ENCODE measurements at regions not wholly inside any gene's neighbourhood (a gene's known extent, or its start where the extent isn't known, plus 50 kb on each side); places are given as distances from the start of the nearest gene placed in this dataset.

DNA sequence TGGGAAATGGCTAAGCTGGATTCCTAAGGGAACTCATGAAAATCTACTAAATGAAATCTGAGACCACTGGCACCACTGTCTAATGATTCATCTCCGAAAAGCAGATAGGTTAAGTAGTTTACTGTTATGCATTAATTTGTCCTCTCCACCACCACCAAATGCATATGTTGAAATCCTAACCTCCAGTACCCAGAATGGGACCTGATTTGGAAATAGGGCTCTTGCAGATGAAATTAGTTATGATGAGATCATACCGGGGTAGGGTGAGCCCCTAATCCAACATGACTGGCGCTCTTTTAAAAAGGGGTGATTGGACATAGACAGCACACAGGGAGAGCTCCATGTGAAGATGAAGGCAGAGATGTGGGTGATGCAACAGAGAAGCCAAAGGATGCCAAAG, 124.9 kb upstream of the GUCY1A1 start:
- no peaks in the 10 kb centered on the region for H3K27me3 ChIP-seq
- H3K4me3 ChIP-seq: no peak overlapping the region
- no peaks in the 10 kb centered on the region for H3K36me3 ChIP-seq
- no peaks in the 10 kb centered on the region for H3K4me1 ChIP-seq
- intact Hi-C loops (cut with DNase I; ENCODE audit: low total_unique reads): no loop called here
- ATAC-seq (no peak), DNase-seq (no peak)
- in situ Hi-C loops (cut with MboI; ENCODE audit: low sequenced_read_pairs in 4 of 4): no loop called here
- TF ChIP-seq, protein P1, sequence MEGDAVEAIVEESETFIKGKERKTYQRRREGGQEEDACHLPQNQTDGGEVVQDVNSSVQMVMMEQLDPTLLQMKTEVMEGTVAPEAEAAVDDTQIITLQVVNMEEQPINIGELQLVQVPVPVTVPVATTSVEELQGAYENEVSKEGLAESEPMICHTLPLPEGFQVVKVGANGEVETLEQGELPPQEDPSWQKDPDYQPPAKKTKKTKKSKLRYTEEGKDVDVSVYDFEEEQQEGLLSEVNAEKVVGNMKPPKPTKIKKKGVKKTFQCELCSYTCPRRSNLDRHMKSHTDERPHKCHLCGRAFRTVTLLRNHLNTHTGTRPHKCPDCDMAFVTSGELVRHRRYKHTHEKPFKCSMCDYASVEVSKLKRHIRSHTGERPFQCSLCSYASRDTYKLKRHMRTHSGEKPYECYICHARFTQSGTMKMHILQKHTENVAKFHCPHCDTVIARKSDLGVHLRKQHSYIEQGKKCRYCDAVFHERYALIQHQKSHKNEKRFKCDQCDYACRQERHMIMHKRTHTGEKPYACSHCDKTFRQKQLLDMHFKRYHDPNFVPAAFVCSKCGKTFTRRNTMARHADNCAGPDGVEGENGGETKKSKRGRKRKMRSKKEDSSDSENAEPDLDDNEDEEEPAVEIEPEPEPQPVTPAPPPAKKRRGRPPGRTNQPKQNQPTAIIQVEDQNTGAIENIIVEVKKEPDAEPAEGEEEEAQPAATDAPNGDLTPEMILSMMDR (IDR thresholded peaks at IDR 0.05 in 4 of 5, conservative IDR thresholded peaks at IDR 0.05 in 1 of 5): no peak
- TF ChIP-seq POLR2A (IDR thresholded peaks at IDR 0.05): no peak
- no peaks in the 10 kb centered on the region for H3K9me3 ChIP-seq
- no peak overlapping the region for H3K27ac ChIP-seq

DNA sequence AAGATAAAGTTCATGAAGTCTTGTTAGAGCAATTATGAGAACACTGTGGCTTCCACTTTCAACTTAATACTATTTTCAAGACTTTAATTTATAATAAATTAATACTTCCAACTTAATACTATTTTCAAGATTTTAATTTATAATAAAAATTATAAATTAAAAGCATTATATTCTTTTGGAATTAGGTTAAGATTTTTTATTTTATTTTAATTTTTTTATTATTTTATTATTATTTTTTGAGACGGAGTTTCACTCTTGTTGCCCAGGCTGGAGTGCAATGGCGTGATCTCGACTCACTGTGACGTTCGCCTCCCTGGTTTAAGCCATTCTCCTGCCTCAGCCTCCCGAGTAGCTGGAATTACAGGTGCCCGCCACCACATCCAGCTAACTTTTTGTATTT, 126.0 kb upstream of the GUCY1A1 start:
- Histone ChIP-seq H3K27me3 (no peaks in the 10 kb centered on the region), H3K36me3 (no peaks in the 10 kb centered on the region), H3K27ac (no peak overlapping the region), H3K9me3 (no peaks in the 10 kb centered on the region), H3K4me1 (no peaks in the 10 kb centered on the region), H3K4me3 (no peak overlapping the region)
- DNase-seq: no peak
- intact Hi-C loops (cut with DNase I; ENCODE audit: low total_unique reads): no loop called here
- ATAC-seq: no peak
- in situ Hi-C loops (cut with MboI; ENCODE audit: low sequenced_read_pairs in 4 of 4): no loop called here
- TF ChIP-seq, protein P1 (IDR thresholded peaks at IDR 0.05 in 4 of 5, conservative IDR thresholded peaks at IDR 0.05 in 1 of 5): no peak
- no peak for TF ChIP-seq POLR2A (IDR thresholded peaks at IDR 0.05)

DNA sequence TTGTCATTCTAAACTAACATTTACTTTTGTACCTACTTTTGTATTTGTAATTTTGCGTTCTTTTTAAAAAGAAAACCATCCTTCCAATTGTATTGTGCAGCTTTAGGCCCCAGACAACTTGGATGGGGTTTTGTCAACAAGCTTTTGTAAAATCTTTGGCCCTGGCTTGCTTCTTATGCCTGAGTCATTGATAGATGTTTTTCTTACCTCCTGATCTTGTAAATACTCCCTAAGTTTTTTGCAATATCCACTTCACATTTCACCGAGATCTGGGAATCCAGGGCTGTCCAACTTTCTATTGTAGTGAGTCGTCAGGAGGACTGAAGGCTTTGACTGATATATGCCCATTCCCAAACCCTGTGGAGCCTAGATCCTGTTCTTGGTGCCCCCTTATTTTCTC, 126.9 kb upstream of the GUCY1A1 start:
- Histone ChIP-seq H3K27ac (no peak overlapping the region), H3K36me3 (no peaks in the 10 kb centered on the region), H3K27me3 (no peaks in the 10 kb centered on the region), H3K9me3 (no peaks in the 10 kb centered on the region), H3K4me1 (no peaks in the 10 kb centered on the region), H3K4me3 (no peak overlapping the region)
- intact Hi-C loops (cut with DNase I; ENCODE audit: low total_unique reads) (no loop called here), in situ Hi-C loops (cut with MboI; ENCODE audit: low sequenced_read_pairs in 4 of 4) (no loop called here)
- DNase-seq: no peak
- no peak for ATAC-seq
- TF ChIP-seq POLR2A (IDR thresholded peaks at IDR 0.05): no peak
- TF ChIP-seq, protein P1 (IDR thresholded peaks at IDR 0.05 in 4 of 5, conservative IDR thresholded peaks at IDR 0.05 in 1 of 5): no peak

DNA sequence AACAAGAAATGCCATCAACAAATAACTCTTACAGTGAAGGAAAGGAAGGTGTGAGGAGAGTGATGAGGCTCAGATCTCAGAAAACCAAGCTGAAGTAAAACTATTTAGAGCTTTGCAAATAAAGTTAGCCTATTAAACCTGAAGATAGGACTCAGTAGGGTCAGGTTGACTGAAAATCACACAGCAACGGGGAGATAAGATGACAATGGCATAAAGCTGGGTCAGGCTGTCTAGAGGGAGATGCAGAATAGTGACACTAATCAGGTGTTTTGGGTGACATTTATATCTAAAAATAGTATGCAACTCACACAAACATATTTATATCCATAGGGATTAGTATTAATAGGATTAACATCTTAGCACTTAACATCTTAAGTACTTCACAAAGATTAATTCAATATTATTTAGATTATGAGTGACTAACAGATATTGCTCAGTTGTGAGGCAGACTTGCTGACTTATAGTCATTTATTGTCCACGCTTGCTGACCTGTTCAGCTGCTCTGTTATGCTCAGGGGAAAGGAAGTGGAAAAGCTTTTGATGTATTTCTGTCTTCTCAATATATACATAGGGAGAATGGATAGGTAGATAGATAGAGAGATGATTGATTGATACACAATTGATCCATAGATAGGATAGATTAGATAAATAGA, 130.7 kb upstream of the GUCY1A1 start:
- Histone ChIP-seq H3K36me3 (no peaks in the 10 kb centered on the region), H3K27ac (no peak overlapping the region), H3K9me3 (no peaks in the 10 kb centered on the region), H3K4me3 (no peak overlapping the region), H3K27me3 (no peaks in the 10 kb centered on the region), H3K4me1 (no peaks in the 10 kb centered on the region)
- DNase-seq: no peak
- intact Hi-C loops (cut with DNase I; ENCODE audit: low total_unique reads): no loop called here
- in situ Hi-C loops (cut with MboI; ENCODE audit: low sequenced_read_pairs in 4 of 4): no loop called here
- no peak for ATAC-seq
- TF ChIP-seq, protein P1 (IDR thresholded peaks at IDR 0.05 in 4 of 5, conservative IDR thresholded peaks at IDR 0.05 in 1 of 5): no peak
- TF ChIP-seq POLR2A (IDR thresholded peaks at IDR 0.05): no peak

Data from gastrocnemius medialis (tissue), 4 donors.